ENCODE measurements at regions not wholly inside any gene's neighbourhood (a gene's known extent, or its start where the extent isn't known, plus 50 kb on each side); places are given as distances from the start of the nearest gene placed in this dataset.

DNA sequence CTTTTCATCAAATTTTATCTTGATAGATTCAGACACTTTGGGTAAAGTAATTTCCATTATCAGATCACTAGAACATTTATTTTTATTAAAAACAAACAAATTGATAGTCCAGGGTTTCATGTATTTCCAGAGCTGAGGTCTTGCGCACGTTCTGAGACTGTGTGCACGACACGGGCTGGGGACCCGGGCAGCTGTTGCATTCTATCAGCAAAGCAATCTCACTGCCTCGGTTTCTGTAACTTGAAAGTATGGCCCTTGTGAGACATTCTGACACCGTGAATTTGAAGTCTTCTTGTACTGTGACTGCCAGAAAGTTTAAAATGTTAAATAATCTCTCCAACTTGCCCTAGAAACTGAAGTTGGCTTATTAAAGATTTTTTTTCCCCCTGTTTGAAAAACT lies 746.9 kb upstream of the ADGRL2 start:
- no peak for TF ChIP-seq MYC (CRISPR knock-in tag; IDR thresholded peaks at IDR 0.05; ENCODE audit: borderline replicate concordance)
- TF ChIP-seq RAD21 (CRISPR knock-in tag; IDR thresholded peaks at IDR 0.05): no peak
- no peak for TF ChIP-seq KDM5B (CRISPR knock-in tag; IDR thresholded peaks at IDR 0.05; ENCODE audit: borderline replicate concordance)
- no peak for TF ChIP-seq NKX3-1 (CRISPR knock-in tag; IDR thresholded peaks at IDR 0.05)
- no peak for TF ChIP-seq JUN (CRISPR knock-in tag; IDR thresholded peaks at IDR 0.05)
- TF ChIP-seq ZSCAN12 (CRISPR knock-in tag; IDR thresholded peaks at IDR 0.05): no peak
- no peak for TF ChIP-seq POLR2A (IDR thresholded peaks at IDR 0.05; ENCODE audit: insufficient read depth in 1 of 2, low read depth in 2 of 2, low read length in 2 of 2)
- no peak for TF ChIP-seq ATF7 (IDR thresholded peaks at IDR 0.05)
- no peak for TF ChIP-seq ATF7 (CRISPR knock-in tag; IDR thresholded peaks at IDR 0.05)
- no peak for TF ChIP-seq ZBTB21 (CRISPR knock-in tag; IDR thresholded peaks at IDR 0.05)
- TF ChIP-seq ZNF432 (CRISPR knock-in tag; IDR thresholded peaks at IDR 0.05; ENCODE audit: borderline replicate concordance): no peak

Data from HepG2 (cell line).